HL-60 (cell line): ENCODE measurements at regions not wholly inside any gene's neighbourhood (a gene's known extent, or its start where the extent isn't known, plus 50 kb on each side); places are given as distances from the start of the nearest gene placed in this dataset.

ENCODE experiments used
- DNase-seq, 2 experiments: peaks; one replicate each; pipeline ENCODE4 v3.0.0-alpha.2; 2010 to 2020; ENCODE audit warnings: low read depth in 1 of 2, low spot score in 1 of 2
- H3K27ac ChIP-seq: fragments of 250-450 bp; sonication (Bioruptor Pico); replicated peaks from 2 replicates; pipeline ENCODE4 v1.5.1; 2020; ENCODE audit warnings: mild to moderate bottlenecking, moderate library complexity
- H3K27me3 ChIP-seq: fragments of 250-450 bp; sonication (Bioruptor Pico); 2 replicates; pipeline ENCODE4 v1.5.1; 2021; ENCODE audit warnings: mild to moderate bottlenecking, moderate library complexity; ENCODE audit not compliant: insufficient read depth, poor library complexity, severe bottlenecking
- H3K4me3 ChIP-seq: replicated peaks from 2 replicates; pipeline ENCODE4 v1.5.1; 2011; ENCODE audit warnings: mild to moderate bottlenecking, control low read depth, low read length; ENCODE audit not compliant: insufficient read depth
- CTCF ChIP-seq: IDR thresholded peaks from one replicate; pipeline ENCODE4 v1.5.1; 2011; ENCODE audit warnings: low read length, control low read depth, inconsistent platforms; ENCODE audit not compliant: insufficient read depth
- GABPA ChIP-seq: IDR thresholded peaks from 2 replicates; pipeline ENCODE4 v1.6.1; 2012; ENCODE audit warnings: low read depth
- POLR2AphosphoS5 ChIP-seq: IDR thresholded peaks from 2 replicates; pipeline ENCODE4 v1.6.1; 2012; ENCODE audit warnings: low read depth
- REST ChIP-seq: IDR thresholded peaks from 2 replicates; pipeline ENCODE4 v1.6.1; 2012; ENCODE audit warnings: low read depth; ENCODE audit not compliant: insufficient replicate concordance
- SPI1 ChIP-seq: IDR thresholded peaks from 2 replicates; pipeline ENCODE4 v1.6.1; 2012; ENCODE audit warnings: low read depth, mild to moderate bottlenecking, borderline replicate concordance

- Histone ChIP-seq H3K27me3 (no peaks in the 10 kb centered on the region), H3K4me3 (no peak overlapping the region), H3K27ac (no peak overlapping the region)
- no peak for DNase-seq
- no peak for TF ChIP-seq GABPA
- TF ChIP-seq SPI1, result no peak
- TF ChIP-seq CTCF, result no peak
- TF ChIP-seq REST, result no peak
- TF ChIP-seq POLR2AphosphoS5, result no peak
These were observed 356.8 kb downstream of the OSTF1 start for GRCh38 chr9:75445144-75445543.

- TF ChIP-seq POLR2AphosphoS5, result no peak
- TF ChIP-seq CTCF, result no peak
- no peak for TF ChIP-seq REST
- TF ChIP-seq GABPA, result no peak
- no peak for TF ChIP-seq SPI1
- H3K27me3 ChIP-seq, result no peaks in the 10 kb centered on the region
- no peak overlapping the region for H3K27ac ChIP-seq
- no peak overlapping the region for H3K4me3 ChIP-seq
- DNase-seq, result no peak
These were observed 359.0 kb downstream of the OSTF1 start for GRCh38 chr9:75447281-75447680.

GRCh38 chr9:75448281-75448680, 360.0 kb downstream of the OSTF1 start:
- DNase-seq, result no peak
- no peak overlapping the region for H3K4me3 ChIP-seq
- H3K27ac ChIP-seq, result no peak overlapping the region
- TF ChIP-seq GABPA (no peak), SPI1 (no peak), CTCF (no peak), POLR2AphosphoS5 (no peak), REST (no peak)
- no peaks in the 10 kb centered on the region for H3K27me3 ChIP-seq
